ENCODE measurements at regions not wholly inside any gene's neighbourhood (a gene's known extent, or its start where the extent isn't known, plus 50 kb on each side); places are given as distances from the start of the nearest gene placed in this dataset.
"Not testable (repeated sequence)": the region's sequence is repeated elsewhere in the genome, so short reads cannot be mapped to it uniquely, and the experiment has no call there.

DNA sequence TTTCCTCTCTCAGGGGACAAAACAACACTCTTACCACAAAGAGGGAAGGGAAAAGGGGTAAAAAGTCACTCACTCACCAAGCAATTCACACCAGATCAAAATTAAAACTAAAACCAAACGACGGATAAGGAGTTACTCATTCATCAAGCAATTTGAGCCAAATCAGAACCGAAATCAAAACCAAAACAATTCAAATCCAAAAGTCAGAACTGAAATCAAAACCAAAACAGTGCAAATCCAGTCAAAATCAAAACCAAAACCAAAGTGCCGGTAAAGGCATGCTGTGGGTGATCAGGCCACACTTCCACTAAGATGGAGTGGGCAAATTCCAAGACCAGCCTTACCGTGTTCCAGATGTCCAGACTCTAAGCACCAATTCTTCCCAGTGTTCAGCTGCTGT, 717.9 kb downstream of the AMY1C start:
- in situ Hi-C loops (cut with HindIII; ENCODE audit: low pct_unique_long_range_greater_than_20kb, low sequenced_read_pairs): no loop called here
- DNase-seq (ENCODE audit: low read depth, low spot score): no peak

DNA sequence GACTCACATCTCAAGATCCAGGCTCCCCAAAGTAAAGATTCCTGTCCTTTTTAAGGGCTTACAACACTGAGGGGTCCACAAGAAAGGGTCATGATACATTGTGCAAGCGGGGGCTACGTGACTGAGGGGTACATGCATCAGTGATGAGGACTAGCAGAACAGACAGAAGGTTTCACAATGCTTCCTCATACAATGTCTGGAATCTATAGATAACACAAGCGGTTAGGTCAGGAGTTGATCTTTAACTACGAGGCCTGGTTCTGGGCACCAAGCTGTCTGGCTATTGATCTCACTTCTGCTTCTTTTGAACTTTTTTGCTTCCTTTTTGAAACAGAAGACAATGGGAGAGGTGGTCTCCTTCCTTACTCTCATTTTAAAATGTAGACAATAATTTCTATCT, 718.6 kb downstream of the AMY1C start:
- no peak for DNase-seq (ENCODE audit: low read depth, low spot score)
- in situ Hi-C loops (cut with HindIII; ENCODE audit: low pct_unique_long_range_greater_than_20kb, low sequenced_read_pairs): no loop called here

DNA sequence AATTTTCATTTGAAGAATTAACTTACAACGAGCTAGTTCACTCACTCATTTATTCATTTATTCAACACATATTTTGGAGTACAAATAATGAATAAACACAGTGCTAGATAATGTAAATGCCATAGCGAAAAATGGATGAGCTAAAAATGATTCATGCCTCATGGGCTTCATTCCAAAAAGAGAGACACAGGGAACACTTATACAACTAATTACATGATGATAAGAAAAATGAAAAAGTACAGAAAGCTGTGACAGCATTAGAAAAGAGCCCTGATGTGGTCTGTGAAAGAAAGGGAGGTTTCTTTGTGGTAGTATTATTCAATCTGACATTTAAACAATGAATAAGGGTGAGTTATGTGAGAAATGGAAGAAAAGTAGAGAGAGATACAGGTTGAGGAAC, 726.4 kb downstream of the AMY1C start:
- no peak for DNase-seq (ENCODE audit: low read depth, low spot score)
- in situ Hi-C loops (cut with HindIII; ENCODE audit: low pct_unique_long_range_greater_than_20kb, low sequenced_read_pairs): no loop called here

DNA sequence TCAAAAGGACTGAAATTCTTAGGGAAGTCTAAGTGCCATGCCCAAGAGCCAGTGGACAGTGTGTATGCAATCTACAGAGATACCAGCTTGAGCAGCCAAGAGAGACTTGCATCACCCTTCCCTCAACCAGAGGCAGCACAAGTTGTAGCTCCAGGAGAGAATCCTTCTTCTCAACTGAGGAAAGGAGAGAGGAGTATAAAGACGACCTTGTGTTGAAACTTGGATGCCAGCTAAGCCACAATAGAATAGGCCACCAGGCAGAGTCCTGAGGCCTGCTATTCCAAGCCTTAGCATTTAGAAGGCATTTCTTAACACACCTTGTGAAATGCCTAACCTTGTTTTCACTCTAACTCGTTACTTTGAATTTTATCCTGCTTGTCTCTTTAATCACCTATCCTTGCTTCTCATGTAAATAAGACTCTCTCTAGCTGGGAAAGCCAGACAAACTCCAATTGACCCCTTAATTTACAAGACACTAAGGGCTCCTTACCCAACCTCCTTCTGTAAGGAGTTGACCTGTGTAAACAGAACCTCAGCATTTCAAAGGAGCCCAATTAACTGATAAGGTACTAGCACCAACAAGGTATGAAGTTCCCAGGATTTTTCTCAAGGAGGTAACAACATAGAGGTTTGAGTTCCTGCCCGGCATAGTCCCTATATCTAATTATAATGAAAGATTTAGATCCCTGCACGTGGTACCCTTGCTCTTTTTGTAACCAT, 738.8 kb downstream of the AMY1C start:
- in situ Hi-C loops (cut with HindIII; ENCODE audit: low pct_unique_long_range_greater_than_20kb, low sequenced_read_pairs): no loop called here

DNA sequence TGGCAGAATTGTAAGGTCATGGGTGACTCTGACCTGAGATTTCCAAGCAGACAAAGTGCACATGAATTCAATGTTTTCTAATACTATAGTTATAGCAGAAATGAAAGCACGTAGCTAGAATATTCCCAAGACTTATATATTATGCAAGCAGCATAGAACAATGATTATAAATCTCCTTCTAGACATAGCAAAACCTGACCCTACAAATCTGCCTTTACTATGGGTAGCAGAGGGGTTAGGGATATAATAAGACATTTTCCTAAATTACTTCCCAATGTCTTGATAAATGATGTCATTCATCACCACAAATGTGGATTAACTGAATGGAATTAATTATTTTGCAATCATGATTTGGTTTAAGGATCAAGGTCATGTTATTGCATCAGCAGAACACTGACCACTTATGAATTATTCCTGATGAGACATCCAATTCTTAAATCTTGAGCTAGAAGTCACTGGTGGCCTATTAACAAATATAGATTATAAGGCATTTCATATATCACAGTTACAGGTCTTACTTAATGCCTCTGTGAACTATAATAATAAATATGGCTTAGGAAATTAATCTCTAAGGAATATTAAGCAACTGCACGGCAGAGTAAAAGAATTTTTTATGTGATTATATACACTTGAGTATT, 776.6 kb downstream of the AMY1C start:
- no peak for DNase-seq (ENCODE audit: low read depth, low spot score)
- in situ Hi-C loops (cut with HindIII; ENCODE audit: low pct_unique_long_range_greater_than_20kb, low sequenced_read_pairs): no loop called here

More for the DNA sequence above, 738.8 kb downstream of the AMY1C start:
- DNase-seq (ENCODE audit: low read depth, low spot score): no peak

DNA sequence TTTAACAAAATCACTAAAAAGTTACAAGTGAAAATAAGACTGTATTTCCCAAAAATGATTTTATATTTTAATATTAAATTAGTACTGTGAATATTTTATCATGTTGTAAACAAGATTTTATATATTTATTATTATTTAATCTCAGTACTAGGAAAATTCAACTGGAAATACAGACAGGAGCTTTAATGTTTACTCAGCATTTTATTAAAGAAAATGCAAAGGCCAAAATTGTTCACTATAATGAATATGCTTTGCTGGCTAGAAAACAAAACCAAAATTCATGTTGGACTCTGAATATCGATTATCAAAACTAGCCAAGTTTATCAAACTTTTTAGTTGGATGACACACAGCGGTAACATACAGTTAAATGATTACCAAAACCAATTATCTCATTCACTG, 782.3 kb downstream of the AMY1C start:
- no peak for DNase-seq (ENCODE audit: low read depth, low spot score)
- in situ Hi-C loops (cut with HindIII; ENCODE audit: low pct_unique_long_range_greater_than_20kb, low sequenced_read_pairs): no loop called here

DNA sequence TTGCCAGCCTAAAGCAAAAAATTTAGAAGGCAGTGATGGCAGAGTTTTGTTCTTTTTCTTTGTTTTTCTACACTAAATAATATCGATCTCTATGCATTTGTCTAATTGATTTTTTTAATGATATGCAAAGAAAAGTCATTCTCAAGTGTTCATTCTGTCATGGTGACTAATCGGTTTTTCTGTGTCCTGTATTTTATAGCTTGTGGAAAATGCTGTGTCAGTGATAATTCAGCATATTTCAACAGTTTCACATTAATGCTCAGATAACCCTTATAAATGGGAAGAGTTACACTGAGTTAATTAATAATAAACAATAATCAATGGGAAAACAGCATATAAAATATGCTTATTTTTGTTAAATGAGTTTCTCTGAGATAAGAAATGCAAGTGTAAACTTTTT, 824.9 kb downstream of the AMY1C start:
- no peak for DNase-seq (ENCODE audit: low read depth, low spot score)
- in situ Hi-C loops (cut with HindIII; ENCODE audit: low pct_unique_long_range_greater_than_20kb, low sequenced_read_pairs): no loop called here

DNA sequence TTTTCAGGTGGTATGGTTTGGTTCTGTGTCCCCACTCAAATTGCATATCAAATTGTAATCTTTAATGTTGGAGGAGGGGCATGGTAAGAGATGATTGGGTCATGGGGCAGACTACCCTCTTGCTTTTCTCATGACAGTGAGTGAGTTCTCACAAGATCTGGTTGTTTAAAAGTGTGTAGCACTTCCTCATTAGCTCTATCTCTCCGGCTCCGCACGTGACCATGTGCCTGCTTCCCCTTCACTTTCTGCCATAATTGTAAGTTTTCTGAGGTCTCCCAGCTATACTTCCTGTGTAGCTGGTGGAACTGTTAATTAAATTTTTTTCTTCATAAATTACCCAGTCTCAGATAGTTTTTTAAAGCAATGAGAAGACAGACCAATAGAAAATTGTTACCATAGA, 843.2 kb downstream of the AMY1C start:
- DNase-seq (ENCODE audit: low read depth, low spot score): no peak
- in situ Hi-C loops (cut with HindIII; ENCODE audit: low pct_unique_long_range_greater_than_20kb, low sequenced_read_pairs): no loop called here

DNA sequence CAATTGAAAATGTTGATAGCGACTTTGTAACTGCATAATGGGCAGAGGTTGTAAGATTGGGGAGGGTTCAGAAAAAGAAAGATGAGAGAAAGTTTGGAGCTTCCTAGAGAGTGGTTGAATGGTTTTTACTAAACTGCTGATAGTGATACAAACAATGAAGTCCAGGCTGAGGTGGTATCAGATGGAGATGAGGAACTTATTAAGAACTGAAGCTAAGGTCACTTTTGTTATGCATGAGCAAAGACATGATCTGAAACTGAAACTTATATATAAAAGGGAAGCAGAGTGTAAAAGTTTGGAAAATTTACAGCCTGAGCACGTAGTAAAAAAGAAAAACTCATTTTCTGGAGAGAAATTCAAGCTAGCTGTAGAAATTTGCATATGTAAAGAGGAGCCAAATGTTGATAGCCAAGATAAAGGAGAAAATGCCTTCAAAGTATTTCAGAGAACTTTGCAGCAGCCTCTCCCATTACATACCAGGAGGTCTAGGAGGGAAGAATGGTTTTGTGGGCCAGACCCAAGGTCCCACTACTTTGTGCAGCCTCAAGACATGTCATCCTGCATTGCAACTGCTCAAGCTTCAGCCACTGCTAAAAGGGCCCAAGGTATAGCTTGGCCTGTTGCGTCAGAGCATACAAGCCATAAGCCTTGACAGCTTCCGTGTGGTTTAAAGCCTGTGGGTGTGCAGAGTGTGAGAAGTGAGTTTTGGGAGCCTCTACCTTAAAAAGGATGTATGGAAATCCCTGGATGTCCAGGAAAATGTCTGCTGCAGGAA, 843.9 kb downstream of the AMY1C start:
- in situ Hi-C loops (cut with HindIII; ENCODE audit: low pct_unique_long_range_greater_than_20kb, low sequenced_read_pairs): no loop called here
- DNase-seq (ENCODE audit: low read depth, low spot score): no peak

DNA sequence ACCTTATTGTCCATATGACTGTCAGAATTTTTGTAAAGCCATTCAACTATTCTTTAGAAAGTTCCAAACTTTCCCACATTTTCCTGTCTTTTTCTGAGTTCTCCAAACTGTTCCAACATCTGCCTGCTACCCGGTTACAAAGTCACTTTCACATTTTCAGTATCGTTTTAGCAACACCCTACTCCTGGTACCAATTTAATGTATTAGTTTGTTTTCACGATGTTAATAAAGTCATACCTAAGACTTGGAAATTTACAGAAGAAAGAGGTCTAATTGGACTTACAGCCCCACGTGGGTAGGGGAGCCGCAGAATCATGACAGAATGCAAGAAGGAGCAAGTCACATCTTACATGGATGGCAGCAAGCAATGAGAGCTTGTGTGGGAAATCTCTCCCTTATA, 867.8 kb downstream of the AMY1C start:
- DNase-seq (ENCODE audit: low read depth, low spot score): no peak
- in situ Hi-C loops (cut with HindIII; ENCODE audit: low pct_unique_long_range_greater_than_20kb, low sequenced_read_pairs): no loop called here

DNA sequence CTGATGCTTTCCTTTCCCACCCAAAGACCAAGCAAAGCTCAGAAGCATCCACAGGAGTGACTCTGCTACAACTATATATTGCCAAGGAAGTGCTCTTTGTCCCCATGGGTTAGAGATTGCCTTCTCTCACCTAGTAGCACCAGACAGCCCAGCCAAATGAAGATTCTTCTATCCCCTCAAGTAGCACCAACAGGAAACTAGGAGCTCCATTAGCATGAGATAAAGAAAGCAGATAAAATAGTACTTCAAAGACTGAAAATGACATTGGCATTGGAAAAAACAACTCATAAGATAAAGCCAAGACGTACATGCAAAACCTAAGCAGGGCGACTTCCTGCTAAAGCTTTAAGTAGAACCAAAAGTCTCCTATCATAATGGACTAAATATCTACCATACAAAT, 871.5 kb downstream of the AMY1C start:
- DNase-seq (ENCODE audit: low read depth, low spot score): no peak
- in situ Hi-C loops (cut with HindIII; ENCODE audit: low pct_unique_long_range_greater_than_20kb, low sequenced_read_pairs): no loop called here

DNA sequence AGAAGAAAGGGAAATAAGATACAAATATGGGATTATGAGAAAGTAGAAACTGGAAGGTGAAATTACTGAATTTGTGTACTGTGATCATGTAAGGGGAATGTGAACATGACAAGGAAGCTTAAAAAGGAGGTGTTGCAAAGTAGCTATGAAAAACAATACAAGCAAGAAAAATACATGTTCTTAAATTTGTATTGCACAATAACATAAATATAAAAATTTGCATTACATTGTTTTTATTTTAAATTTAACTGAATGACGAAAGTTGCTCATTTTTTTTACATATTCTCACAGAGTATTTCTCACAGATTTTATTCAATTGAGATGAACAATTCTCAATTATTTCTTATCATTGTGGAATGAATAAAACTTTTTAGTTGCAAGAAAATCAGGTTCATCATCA, 874.8 kb downstream of the AMY1C start:
- in situ Hi-C loops (cut with HindIII; ENCODE audit: low pct_unique_long_range_greater_than_20kb, low sequenced_read_pairs): no loop called here
- no peak for DNase-seq (ENCODE audit: low read depth, low spot score)

DNA sequence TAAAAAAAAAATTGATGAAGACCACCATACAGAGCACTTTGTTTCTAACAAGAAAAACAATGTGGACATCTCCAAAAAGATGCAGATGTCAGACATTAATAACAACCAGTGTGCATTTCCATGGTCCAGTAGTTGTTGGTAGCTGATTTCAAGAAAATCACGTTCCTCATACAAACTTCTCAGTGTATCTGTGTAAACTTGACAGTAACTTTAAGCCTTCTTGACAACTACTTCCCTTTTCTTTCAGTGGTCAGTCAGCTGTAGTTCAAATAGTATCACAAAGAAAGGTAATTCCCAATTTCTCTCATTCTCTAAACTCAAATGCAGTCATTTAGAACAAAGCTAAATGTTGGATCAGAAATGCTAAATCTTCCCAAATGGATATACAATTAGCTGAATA, 879.9 kb downstream of the AMY1C start:
- in situ Hi-C loops (cut with HindIII; ENCODE audit: low pct_unique_long_range_greater_than_20kb, low sequenced_read_pairs): no loop called here
- no peak for DNase-seq (ENCODE audit: low read depth, low spot score)

DNA sequence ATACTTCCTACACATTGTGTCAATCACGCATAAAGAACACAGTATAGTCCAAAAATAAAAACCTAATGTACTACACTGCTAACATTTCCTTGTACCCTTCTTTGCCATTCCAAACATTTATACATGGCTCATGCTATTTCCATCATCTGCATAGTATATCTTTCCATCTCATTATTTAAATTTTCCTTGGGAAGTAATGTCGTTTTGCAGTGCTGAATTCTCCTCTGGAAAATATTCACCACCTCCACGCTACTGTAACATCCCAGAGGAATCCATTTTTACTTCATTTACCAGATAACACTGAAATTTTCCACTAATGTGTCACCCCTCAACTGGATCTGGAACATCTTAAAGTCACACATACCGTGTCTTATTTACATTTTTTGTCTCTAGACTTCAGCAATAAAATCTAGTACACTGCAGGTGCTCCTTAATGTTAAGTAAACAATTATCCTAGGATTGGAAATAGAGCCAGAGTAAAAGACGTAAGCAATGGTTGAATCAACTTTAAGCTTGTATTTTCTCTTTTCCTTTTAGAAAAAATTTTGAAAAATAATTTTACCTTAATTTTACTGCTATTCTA, 881.0 kb downstream of the AMY1C start:
- in situ Hi-C loops (cut with HindIII; ENCODE audit: low pct_unique_long_range_greater_than_20kb, low sequenced_read_pairs): no loop called here

DNA sequence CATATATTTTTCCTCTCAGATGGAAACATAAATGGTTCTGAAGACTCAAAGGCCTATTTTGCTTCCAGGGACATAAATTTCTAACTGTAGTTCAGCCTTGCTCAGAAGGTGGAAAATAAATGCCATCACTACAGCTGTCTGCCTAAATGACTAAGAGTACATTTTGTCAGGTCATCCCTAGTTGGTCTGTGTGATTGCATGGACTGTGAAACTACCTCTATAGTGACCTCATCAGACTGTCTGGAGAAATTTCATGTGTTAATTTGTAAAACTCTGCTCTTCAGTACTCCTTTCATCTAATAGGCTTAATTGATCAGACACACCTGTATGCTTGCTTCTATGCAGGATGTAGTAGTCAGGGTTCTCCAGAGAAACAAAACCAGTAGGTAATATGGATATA, 886.9 kb downstream of the AMY1C start:
- peak; percentile 64 for DNase-seq (ENCODE audit: low read depth, low spot score)
- in situ Hi-C loops (cut with HindIII; ENCODE audit: low pct_unique_long_range_greater_than_20kb, low sequenced_read_pairs): no loop called here

More for the DNA sequence above, 881.0 kb downstream of the AMY1C start:
- DNase-seq (ENCODE audit: low read depth, low spot score): no peak

DNA sequence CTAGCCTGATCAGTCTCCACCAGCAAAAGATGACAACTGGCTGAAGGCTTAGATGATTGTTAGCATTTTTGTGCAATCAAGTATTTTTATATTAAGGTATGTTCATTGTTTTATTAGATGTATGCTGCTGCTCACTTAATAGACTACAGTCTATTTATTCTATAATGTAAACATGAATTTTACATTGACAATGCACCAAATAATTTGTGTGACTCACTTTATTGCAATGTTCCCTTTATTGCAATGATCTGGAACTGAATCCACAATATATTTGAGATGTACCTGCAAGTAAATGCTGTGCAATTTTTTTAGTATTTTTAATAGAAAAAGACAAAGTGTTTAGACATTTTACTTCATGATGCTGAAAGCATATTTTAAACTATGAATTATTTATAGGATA, 896.5 kb downstream of the AMY1C start:
- DNase-seq (ENCODE audit: low read depth, low spot score): no peak
- in situ Hi-C loops (cut with HindIII; ENCODE audit: low pct_unique_long_range_greater_than_20kb, low sequenced_read_pairs): no loop called here

DNA sequence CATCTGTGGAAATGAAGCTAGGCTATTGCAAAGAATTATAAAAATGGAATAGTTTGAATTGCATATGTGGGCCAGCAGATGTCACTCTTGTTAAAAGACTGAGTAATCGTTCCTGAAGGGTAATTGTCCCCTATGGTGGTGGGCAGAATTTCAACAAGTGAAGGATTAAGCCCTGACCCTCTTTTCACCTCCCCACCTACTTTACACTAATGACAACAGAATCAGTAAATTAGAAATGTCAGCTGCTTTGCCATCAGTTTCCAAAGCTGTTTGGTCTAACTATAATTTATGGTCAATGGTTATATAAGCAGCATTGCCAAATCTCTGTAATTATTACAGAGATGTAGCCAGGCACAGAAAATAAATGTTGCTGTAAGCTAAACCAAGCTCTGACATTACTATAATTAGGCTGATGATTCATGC, 898.6 kb downstream of the AMY1C start:
- in situ Hi-C loops (cut with HindIII; ENCODE audit: low pct_unique_long_range_greater_than_20kb, low sequenced_read_pairs): no loop called here
- peak; percentile 61 for DNase-seq (ENCODE audit: low read depth, low spot score)

DNA sequence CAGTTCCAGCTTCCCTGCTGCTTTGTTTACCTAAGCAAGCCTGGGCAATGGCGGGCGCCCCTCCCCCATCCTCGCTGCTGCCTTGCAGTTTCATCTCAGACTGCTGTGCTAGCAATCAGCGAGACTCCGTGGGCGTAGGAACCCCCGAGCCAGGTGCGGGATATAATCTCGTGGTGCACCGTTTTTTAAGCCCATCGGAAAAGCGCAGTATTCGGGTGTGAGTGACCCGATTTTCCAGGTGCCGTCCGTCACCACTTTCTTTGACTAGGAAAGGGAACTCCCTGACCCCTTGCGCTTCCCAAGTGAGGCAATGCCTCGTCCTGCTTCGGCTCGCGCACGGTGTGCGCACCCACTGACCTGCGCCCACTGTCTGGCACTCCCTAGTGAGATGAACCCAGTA, 914.7 kb downstream of the AMY1C start:
- in situ Hi-C loops (cut with HindIII; ENCODE audit: low pct_unique_long_range_greater_than_20kb, low sequenced_read_pairs); DNase-seq (ENCODE audit: low read depth, low spot score): not testable (repeated sequence)

Data from SK-MEL-5 (cell line).